ENCODE measurements at regions not wholly inside any gene's neighbourhood (a gene's known extent, or its start where the extent isn't known, plus 50 kb on each side); places are given as distances from the start of the nearest gene placed in this dataset.

GRCh38 chr6:43973357-43973756 is 153.9 kb downstream of the MRPL14 start:
- Mint-ChIP-seq H3K4me1 (peaks cover 7% of the 10 kb centered on the region), H3K4me3 (no peak overlapping the region), H3K36me3 (peaks cover 3% of the 10 kb centered on the region), H3K9me3 (peaks cover 5% of the 10 kb centered on the region), H3K27ac (no peak overlapping the region), H3K27me3 (peaks cover 16% of the 10 kb centered on the region)
- DNase-seq (ENCODE audit: low spot score in 2 of 2) (no peak), ATAC-seq (ENCODE audit: low read depth) (no peak)

DNA sequence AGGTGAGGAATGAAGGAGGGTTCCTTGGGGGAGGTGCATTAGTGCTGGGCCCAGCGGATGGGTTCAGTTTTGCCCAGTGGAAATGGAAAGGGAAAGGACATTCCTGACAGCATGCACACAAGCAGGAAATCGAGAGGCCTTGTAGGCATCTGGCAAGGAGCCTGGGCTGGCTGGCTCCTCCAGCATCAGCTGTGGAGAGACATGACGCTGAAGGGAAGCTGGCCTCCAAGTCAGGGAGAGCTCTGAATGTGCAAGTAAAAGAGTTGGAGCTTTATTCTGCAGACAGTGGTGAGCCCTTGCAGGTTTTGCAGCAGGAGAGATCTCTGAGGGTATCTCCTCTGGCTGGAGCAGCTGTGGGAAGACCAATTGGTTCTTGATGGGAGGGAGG is 154.3 kb downstream of the MRPL14 start:
- H3K9me3 Mint-ChIP-seq: peaks cover 5% of the 10 kb centered on the region
- ATAC-seq (ENCODE audit: low read depth): no peak
- peaks cover 3% of the 10 kb centered on the region for H3K36me3 Mint-ChIP-seq
- peaks cover 5% of the 10 kb centered on the region for H3K4me1 Mint-ChIP-seq
- no peak overlapping the region for H3K4me3 Mint-ChIP-seq
- no peak overlapping the region for H3K27ac Mint-ChIP-seq
- H3K27me3 Mint-ChIP-seq: peaks cover 15% of the 10 kb centered on the region
- no peak for DNase-seq (ENCODE audit: low spot score in 2 of 2)

GRCh38 chr6:43972179-43972912 is 154.9 kb downstream of the MRPL14 start:
- peaks cover 1% of the 10 kb centered on the region for H3K4me1 Mint-ChIP-seq
- no peak overlapping the region for H3K4me3 Mint-ChIP-seq
- DNase-seq (ENCODE audit: low spot score in 2 of 2): no peak
- H3K36me3 Mint-ChIP-seq: peaks cover 3% of the 10 kb centered on the region
- H3K9me3 Mint-ChIP-seq: peaks cover 5% of the 10 kb centered on the region
- ATAC-seq (ENCODE audit: low read depth): no peak
- peaks cover 16% of the 10 kb centered on the region for H3K27me3 Mint-ChIP-seq
- no peak overlapping the region for H3K27ac Mint-ChIP-seq

- ATAC-seq (ENCODE audit: low read depth) (no peak), DNase-seq (ENCODE audit: low spot score in 2 of 2) (no peak)
- H3K36me3 Mint-ChIP-seq: peaks cover 3% of the 10 kb centered on the region
These were observed 155.5 kb downstream of the MRPL14 start for GRCh38 chr6:43971776-43972126.

DNA sequence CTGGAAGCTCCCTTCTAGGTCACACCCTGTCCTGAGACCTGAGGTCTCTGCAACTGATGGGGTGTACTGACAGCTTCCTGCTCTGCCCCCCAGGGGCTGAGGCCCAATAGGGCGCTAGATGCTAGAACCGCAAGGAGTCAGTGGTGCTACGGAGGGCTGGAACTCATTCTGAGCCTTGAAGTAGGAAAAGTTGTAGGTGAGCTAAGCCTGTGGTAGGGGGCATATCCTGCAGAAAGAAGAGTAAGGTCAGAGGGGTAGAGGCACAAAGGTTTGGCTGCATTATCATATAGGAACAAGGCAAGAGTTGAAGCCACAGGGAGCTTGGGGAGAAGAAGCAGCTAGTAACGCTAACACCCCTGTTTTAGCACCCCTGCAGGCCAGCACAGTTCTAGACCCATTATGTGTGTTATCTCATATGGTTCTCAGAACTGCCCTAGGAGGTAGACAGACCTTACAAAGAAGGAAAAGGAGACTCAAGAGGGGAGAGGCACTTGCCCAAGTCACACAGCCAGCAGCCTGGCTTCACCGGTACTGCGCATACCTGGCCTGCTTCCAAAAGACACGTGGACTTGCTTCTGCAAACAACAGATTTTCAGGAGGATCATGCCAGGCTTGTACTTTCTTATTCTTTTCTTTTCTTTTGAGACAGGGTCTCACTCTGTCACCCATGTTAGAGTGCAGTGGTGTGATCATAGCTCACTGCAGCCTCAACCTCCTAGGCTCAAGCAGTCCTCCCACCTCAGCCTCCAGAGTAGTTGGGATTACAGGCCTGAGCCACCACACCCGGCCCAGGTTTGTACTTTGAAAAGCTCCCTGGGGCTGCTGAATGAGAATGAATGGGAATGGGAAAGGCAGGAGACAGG is 156.1 kb downstream of the MRPL14 start:
- Mint-ChIP-seq H3K36me3 (peaks cover 3% of the 10 kb centered on the region), H3K27ac (no peak overlapping the region), H3K9me3 (peaks cover 5% of the 10 kb centered on the region), H3K4me1 (no peaks in the 10 kb centered on the region), H3K4me3 (no peak overlapping the region), H3K27me3 (peaks cover 14% of the 10 kb centered on the region)
- ATAC-seq (ENCODE audit: low read depth) (no peak), DNase-seq (ENCODE audit: low spot score in 2 of 2) (no peak)

More at GRCh38 chr6:43971776-43972126, 155.5 kb downstream of the MRPL14 start:
- Mint-ChIP-seq H3K4me1 (no peaks in the 10 kb centered on the region), H3K27me3 (peaks cover 16% of the 10 kb centered on the region), H3K4me3 (no peak overlapping the region), H3K27ac (no peak overlapping the region), H3K9me3 (peaks cover 5% of the 10 kb centered on the region)

GRCh38 chr6:43970068-43970912 is 157.0 kb downstream of the MRPL14 start:
- no peaks in the 10 kb centered on the region for H3K36me3 Mint-ChIP-seq
- H3K4me3 Mint-ChIP-seq: no peak overlapping the region
- no peak for DNase-seq (ENCODE audit: low spot score in 2 of 2)
- H3K9me3 Mint-ChIP-seq: no peaks in the 10 kb centered on the region
- no peaks in the 10 kb centered on the region for H3K4me1 Mint-ChIP-seq
- no peak overlapping the region for H3K27ac Mint-ChIP-seq
- no peak for ATAC-seq (ENCODE audit: low read depth)
- peaks cover 10% of the 10 kb centered on the region for H3K27me3 Mint-ChIP-seq

DNA sequence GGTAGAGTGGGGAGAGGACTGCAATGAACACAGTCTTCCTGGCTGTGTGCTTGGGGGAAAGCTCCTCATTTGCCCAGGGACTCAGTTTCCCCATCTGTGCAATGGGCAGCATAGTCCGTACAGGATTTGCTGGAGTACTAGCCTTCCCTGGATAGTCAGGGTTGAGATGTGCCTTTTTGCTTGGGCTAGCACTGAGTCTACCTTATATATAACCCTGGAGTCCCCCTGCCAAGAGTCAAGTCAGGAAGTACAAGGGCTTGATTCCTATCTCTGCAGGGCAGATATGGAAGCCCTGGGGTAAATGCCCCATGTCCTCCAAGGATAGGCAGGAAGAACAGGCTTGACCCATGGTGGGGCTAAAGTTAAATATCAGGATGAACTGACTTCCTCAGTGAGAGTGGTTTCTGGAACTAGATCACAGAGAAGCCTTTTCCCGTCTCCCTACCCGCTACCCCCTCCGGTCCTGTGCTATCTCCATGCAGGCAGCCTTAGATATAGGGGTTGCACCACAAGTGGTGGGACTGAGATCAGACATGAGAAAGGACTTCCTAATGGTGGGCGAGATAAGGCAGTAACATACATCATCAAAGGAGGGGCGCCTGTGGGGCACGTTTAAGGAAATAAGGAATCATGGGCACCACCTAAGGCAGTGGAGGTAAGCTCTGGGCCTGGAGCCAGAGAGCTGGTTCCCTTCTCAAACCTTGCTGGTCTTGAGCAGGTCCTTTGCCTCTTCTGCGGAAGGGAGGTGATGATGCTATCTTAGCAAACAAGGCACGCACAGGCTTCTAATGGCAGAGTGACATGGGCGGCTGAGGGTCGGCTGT is 157.9 kb downstream of the MRPL14 start:
- Mint-ChIP-seq H3K27me3 (peaks cover 13% of the 10 kb centered on the region), H3K27ac (no peak overlapping the region), H3K36me3 (no peaks in the 10 kb centered on the region), H3K4me3 (no peak overlapping the region), H3K9me3 (no peaks in the 10 kb centered on the region), H3K4me1 (no peaks in the 10 kb centered on the region)
- no peak for ATAC-seq (ENCODE audit: low read depth)
- DNase-seq (ENCODE audit: low spot score in 2 of 2): no peak

- Mint-ChIP-seq H3K27me3 (peaks cover 13% of the 10 kb centered on the region), H3K4me3 (no peak overlapping the region), H3K4me1 (no peaks in the 10 kb centered on the region), H3K9me3 (no peaks in the 10 kb centered on the region), H3K27ac (no peak overlapping the region), H3K36me3 (no peaks in the 10 kb centered on the region)
- ATAC-seq (ENCODE audit: low read depth) (no peak), DNase-seq (ENCODE audit: low spot score in 2 of 2) (no peak)
These were observed 158.9 kb downstream of the MRPL14 start for GRCh38 chr6:43968110-43968965.

- H3K4me1 Mint-ChIP-seq: no peaks in the 10 kb centered on the region
- no peak for DNase-seq (ENCODE audit: low spot score in 2 of 2)
- no peaks in the 10 kb centered on the region for H3K36me3 Mint-ChIP-seq
- no peak for ATAC-seq (ENCODE audit: low read depth)
- H3K27me3 Mint-ChIP-seq: peaks cover 13% of the 10 kb centered on the region
- no peaks in the 10 kb centered on the region for H3K9me3 Mint-ChIP-seq
- no peak overlapping the region for H3K4me3 Mint-ChIP-seq
- no peak overlapping the region for H3K27ac Mint-ChIP-seq
These were observed 159.5 kb downstream of the MRPL14 start for GRCh38 chr6:43967719-43968091.

DNA sequence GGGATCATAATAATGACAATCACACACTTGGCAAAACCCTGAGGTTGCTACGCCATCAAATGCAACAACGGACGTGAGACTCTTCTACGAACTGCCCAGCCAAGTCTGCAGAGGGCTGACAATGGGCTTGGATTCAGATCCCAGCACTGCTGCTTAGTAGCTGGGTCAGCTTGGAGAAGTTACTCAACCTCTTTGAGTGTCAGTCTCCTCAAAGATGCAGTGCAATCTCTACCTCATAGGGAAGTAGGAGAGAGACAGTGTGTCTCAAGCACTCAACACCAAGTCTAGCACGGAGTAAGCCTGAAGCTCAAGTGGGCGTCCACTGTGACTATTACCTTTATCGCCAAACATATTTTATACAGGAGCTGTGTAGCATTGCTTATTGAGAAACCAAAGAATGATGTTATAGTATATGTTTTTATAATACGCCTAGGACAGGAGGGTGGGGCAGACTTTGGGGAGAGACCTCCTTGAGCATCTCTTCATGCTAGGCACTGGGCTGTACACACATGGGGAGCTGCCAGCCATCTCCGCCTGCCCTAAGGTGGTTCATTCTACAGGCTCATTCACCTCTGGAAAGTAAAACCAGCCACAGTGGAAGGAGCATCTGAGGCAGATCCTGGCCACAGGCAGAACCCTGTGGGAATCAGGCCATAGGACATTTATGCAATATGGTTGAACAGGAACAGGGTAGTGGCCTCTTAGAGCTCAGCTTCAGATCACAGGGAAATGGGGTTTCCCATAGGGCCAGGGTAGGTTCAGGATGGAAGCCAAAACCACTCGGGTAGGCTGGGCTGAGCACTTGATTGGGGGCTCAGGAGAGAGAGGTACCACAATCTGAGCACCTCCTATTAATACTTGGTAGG is 160.2 kb downstream of the MRPL14 start:
- DNase-seq (ENCODE audit: low spot score in 2 of 2) (no peak), ATAC-seq (ENCODE audit: low read depth) (no peak)
- Mint-ChIP-seq H3K4me3 (no peak overlapping the region), H3K4me1 (no peaks in the 10 kb centered on the region), H3K27ac (no peak overlapping the region), H3K36me3 (no peaks in the 10 kb centered on the region), H3K9me3 (no peaks in the 10 kb centered on the region), H3K27me3 (peaks cover 13% of the 10 kb centered on the region)

DNA sequence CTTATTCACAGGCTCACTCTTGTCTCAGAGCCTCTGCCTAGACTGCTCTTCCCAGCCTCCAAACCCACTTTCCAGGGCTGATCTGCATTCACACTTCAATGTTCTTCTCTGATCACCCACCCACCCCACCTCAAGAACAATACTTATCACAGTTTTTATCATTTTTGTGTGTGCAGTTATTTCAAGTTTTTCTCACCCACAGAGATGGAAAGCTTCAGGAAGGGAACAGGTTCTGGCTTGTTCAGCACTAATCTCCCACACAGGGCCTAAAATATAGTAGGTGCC is 160.9 kb downstream of the MRPL14 start:
- ATAC-seq (ENCODE audit: low read depth): no peak
- DNase-seq (ENCODE audit: low spot score in 2 of 2): no peak
- Mint-ChIP-seq H3K9me3 (no peaks in the 10 kb centered on the region), H3K4me1 (no peaks in the 10 kb centered on the region), H3K27ac (no peak overlapping the region), H3K27me3 (peaks cover 13% of the 10 kb centered on the region), H3K4me3 (no peak overlapping the region), H3K36me3 (no peaks in the 10 kb centered on the region)

DNA sequence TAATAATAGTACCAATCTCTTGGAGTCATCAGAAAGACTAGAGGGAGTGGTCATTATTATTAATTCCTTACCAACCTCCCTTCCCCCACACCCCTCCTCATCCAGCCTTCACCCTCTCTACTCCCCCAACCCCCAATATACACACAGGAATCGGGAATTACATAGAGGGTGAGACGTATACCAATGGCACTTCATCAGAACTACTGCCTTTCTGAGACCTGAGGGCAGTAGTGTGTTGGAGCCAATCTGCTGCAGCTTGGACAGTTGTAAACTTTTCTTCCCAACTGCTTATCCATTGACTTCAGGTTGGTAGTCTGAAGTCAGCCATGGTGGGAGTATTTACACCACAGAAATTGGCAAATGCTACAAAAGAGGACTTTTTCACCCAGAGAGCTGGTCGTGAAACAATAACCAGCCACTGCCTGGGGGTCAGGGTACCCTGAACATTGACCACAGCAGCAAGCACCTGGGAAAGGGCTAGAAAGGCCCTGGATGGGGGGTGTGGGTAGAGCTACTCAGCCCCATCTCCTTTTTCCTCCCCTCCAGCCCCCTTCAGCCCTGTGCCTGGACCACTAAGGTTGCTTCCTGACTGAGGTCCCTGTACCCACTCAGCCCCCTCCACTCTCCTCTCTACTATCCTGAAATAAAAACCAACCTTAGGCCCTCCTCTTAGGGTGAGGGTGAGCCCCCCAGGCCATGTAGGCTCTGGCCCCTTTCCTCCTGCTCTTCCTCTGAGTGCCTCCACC is 161.5 kb downstream of the MRPL14 start:
- no peak overlapping the region for H3K4me3 Mint-ChIP-seq
- H3K27me3 Mint-ChIP-seq: peaks cover 11% of the 10 kb centered on the region
- H3K36me3 Mint-ChIP-seq: no peaks in the 10 kb centered on the region
- DNase-seq (ENCODE audit: low spot score in 2 of 2): no peak
- H3K4me1 Mint-ChIP-seq: no peaks in the 10 kb centered on the region
- no peaks in the 10 kb centered on the region for H3K9me3 Mint-ChIP-seq
- no peak for ATAC-seq (ENCODE audit: low read depth)
- no peak overlapping the region for H3K27ac Mint-ChIP-seq

Data from memory B cell (primary cell).